ENCODE measurements at regions not wholly inside any gene's neighbourhood (a gene's known extent, or its start where the extent isn't known, plus 50 kb on each side); places are given as distances from the start of the nearest gene placed in this dataset.
A peak's percentile ranks its signal among the peaks of the same experiment; 100 is the strongest.
"Not testable (repeated sequence)": the region's sequence is repeated elsewhere in the genome, so short reads cannot be mapped to it uniquely, and the experiment has no call there.

GRCh38 chr5:87122151-87122977, 145.3 kb upstream of the RASA1 start:
- H3K27me3 Mint-ChIP-seq, result no peaks in the 10 kb centered on the region
- H3K27ac Mint-ChIP-seq, result peak overlapping the region; percentile 54
- H3K4me3 Mint-ChIP-seq, result peak overlapping the region; percentile 16
- peaks cover 54% of the 10 kb centered on the region for H3K4me1 Mint-ChIP-seq
- H3K36me3 Mint-ChIP-seq, result no peaks in the 10 kb centered on the region
- no peak for ATAC-seq
- H3K9me3 Mint-ChIP-seq, result no peaks in the 10 kb centered on the region

- no peak overlapping the region for H3K4me3 Mint-ChIP-seq
- no peaks in the 10 kb centered on the region for H3K9me3 Mint-ChIP-seq
- no peaks in the 10 kb centered on the region for H3K36me3 Mint-ChIP-seq
- no peaks in the 10 kb centered on the region for H3K27me3 Mint-ChIP-seq
- ATAC-seq, result no peak
- no peak overlapping the region for H3K27ac Mint-ChIP-seq
- H3K4me1 Mint-ChIP-seq, result peaks cover 36% of the 10 kb centered on the region
Observed at GRCh38 chr5:87125766-87126165, 141.9 kb upstream of the RASA1 start.

- Mint-ChIP-seq H3K4me1 (peaks cover 26% of the 10 kb centered on the region), H3K4me3 (no peak overlapping the region), H3K9me3 (no peaks in the 10 kb centered on the region), H3K27me3 (no peaks in the 10 kb centered on the region), H3K36me3 (no peaks in the 10 kb centered on the region), H3K27ac (no peak overlapping the region)
- no peak for ATAC-seq
Observed at GRCh38 chr5:87126869-87127268, 140.8 kb upstream of the RASA1 start.

GRCh38 chr5:87127426-87127825, 140.3 kb upstream of the RASA1 start:
- no peaks in the 10 kb centered on the region for H3K36me3 Mint-ChIP-seq
- ATAC-seq, result no peak
- no peak overlapping the region for H3K27ac Mint-ChIP-seq
- no peaks in the 10 kb centered on the region for H3K27me3 Mint-ChIP-seq
- H3K4me3 Mint-ChIP-seq, result no peak overlapping the region
- peaks cover 26% of the 10 kb centered on the region for H3K4me1 Mint-ChIP-seq
- H3K9me3 Mint-ChIP-seq, result no peaks in the 10 kb centered on the region

- no peak for ATAC-seq
- H3K27ac Mint-ChIP-seq, result no peak overlapping the region
- no peak overlapping the region for H3K4me3 Mint-ChIP-seq
Observed at GRCh38 chr5:87127956-87128687, 139.6 kb upstream of the RASA1 start.

GRCh38 chr5:87129046-87129445, 138.6 kb upstream of the RASA1 start:
- Mint-ChIP-seq H3K36me3 (no peaks in the 10 kb centered on the region), H3K9me3 (no peaks in the 10 kb centered on the region), H3K27me3 (no peaks in the 10 kb centered on the region), H3K4me3 (no peak overlapping the region), H3K27ac (no peak overlapping the region), H3K4me1 (peaks cover 18% of the 10 kb centered on the region)
- ATAC-seq, result no peak

More at GRCh38 chr5:87127956-87128687, 139.6 kb upstream of the RASA1 start:
- H3K36me3 Mint-ChIP-seq, result no peaks in the 10 kb centered on the region
- H3K27me3 Mint-ChIP-seq, result no peaks in the 10 kb centered on the region
- no peaks in the 10 kb centered on the region for H3K9me3 Mint-ChIP-seq
- H3K4me1 Mint-ChIP-seq, result peaks cover 19% of the 10 kb centered on the region

GRCh38 chr5:87132696-87133095, 135.0 kb upstream of the RASA1 start:
- peaks cover 2% of the 10 kb centered on the region for H3K9me3 Mint-ChIP-seq
- H3K36me3 Mint-ChIP-seq, result no peaks in the 10 kb centered on the region
- no peak overlapping the region for H3K4me3 Mint-ChIP-seq
- no peaks in the 10 kb centered on the region for H3K27me3 Mint-ChIP-seq
- peaks cover 26% of the 10 kb centered on the region for H3K4me1 Mint-ChIP-seq
- ATAC-seq, result no peak
- no peak overlapping the region for H3K27ac Mint-ChIP-seq

- H3K27ac Mint-ChIP-seq, ATAC-seq, H3K36me3 Mint-ChIP-seq, H3K4me3 Mint-ChIP-seq, H3K9me3 Mint-ChIP-seq, H3K27me3 Mint-ChIP-seq: not testable (repeated sequence)
- peaks cover 28% of the 10 kb centered on the region for H3K4me1 Mint-ChIP-seq
Observed at GRCh38 chr5:87134513-87134912, 133.2 kb upstream of the RASA1 start.

- Mint-ChIP-seq H3K9me3 (peaks cover 2% of the 10 kb centered on the region), H3K4me3 (no peak overlapping the region), H3K27me3 (no peaks in the 10 kb centered on the region), H3K27ac (peak overlapping the region; percentile 22), H3K36me3 (no peaks in the 10 kb centered on the region), H3K4me1 (peaks cover 28% of the 10 kb centered on the region)
- ATAC-seq, result no peak
Observed at GRCh38 chr5:87136096-87136495, 131.6 kb upstream of the RASA1 start.

- H3K4me3 Mint-ChIP-seq, result no peak overlapping the region
- H3K9me3 Mint-ChIP-seq, result peaks cover 2% of the 10 kb centered on the region
- no peak for ATAC-seq
- no peaks in the 10 kb centered on the region for H3K36me3 Mint-ChIP-seq
- H3K4me1 Mint-ChIP-seq, result peaks cover 28% of the 10 kb centered on the region
- no peaks in the 10 kb centered on the region for H3K27me3 Mint-ChIP-seq
- peak overlapping the region; percentile 22 for H3K27ac Mint-ChIP-seq
Observed at GRCh38 chr5:87136733-87137132, 130.9 kb upstream of the RASA1 start.

GRCh38 chr5:87137283-87137682, 130.4 kb upstream of the RASA1 start:
- Mint-ChIP-seq H3K36me3 (no peaks in the 10 kb centered on the region), H3K9me3 (peaks cover 2% of the 10 kb centered on the region), H3K27ac (no peak overlapping the region), H3K4me3 (no peak overlapping the region), H3K4me1 (peaks cover 22% of the 10 kb centered on the region), H3K27me3 (no peaks in the 10 kb centered on the region)
- no peak for ATAC-seq

- H3K27ac Mint-ChIP-seq, result no peak overlapping the region
- ATAC-seq, result no peak
Observed at GRCh38 chr5:87138091-87138805, 129.4 kb upstream of the RASA1 start.

GRCh38 chr5:87139795-87140194, 127.9 kb upstream of the RASA1 start:
- H3K4me1 Mint-ChIP-seq, result peaks cover 20% of the 10 kb centered on the region
- H3K4me3 Mint-ChIP-seq, result no peak overlapping the region
- H3K36me3 Mint-ChIP-seq, result no peaks in the 10 kb centered on the region
- ATAC-seq, result no peak
- no peaks in the 10 kb centered on the region for H3K9me3 Mint-ChIP-seq
- no peak overlapping the region for H3K27ac Mint-ChIP-seq
- H3K27me3 Mint-ChIP-seq, result no peaks in the 10 kb centered on the region

More at GRCh38 chr5:87138091-87138805, 129.4 kb upstream of the RASA1 start:
- Mint-ChIP-seq H3K36me3 (no peaks in the 10 kb centered on the region), H3K9me3 (peaks cover 2% of the 10 kb centered on the region), H3K4me3 (no peak overlapping the region), H3K27me3 (no peaks in the 10 kb centered on the region), H3K4me1 (peaks cover 20% of the 10 kb centered on the region)

GRCh38 chr5:87141544-87141943, 126.1 kb upstream of the RASA1 start:
- Mint-ChIP-seq H3K4me3 (no peak overlapping the region), H3K9me3 (no peaks in the 10 kb centered on the region), H3K27ac (no peak overlapping the region), H3K36me3 (no peaks in the 10 kb centered on the region), H3K27me3 (no peaks in the 10 kb centered on the region), H3K4me1 (peaks cover 12% of the 10 kb centered on the region)
- ATAC-seq, result no peak

GRCh38 chr5:87145853-87146252, 121.8 kb upstream of the RASA1 start:
- ATAC-seq, H3K36me3 Mint-ChIP-seq, H3K27ac Mint-ChIP-seq, H3K27me3 Mint-ChIP-seq, H3K4me1 Mint-ChIP-seq, H3K9me3 Mint-ChIP-seq, H3K4me3 Mint-ChIP-seq: not testable (repeated sequence)
